ENCODE measurements at regions not wholly inside any gene's neighbourhood (a gene's known extent, or its start where the extent isn't known, plus 50 kb on each side); places are given as distances from the start of the nearest gene placed in this dataset.

DNA sequence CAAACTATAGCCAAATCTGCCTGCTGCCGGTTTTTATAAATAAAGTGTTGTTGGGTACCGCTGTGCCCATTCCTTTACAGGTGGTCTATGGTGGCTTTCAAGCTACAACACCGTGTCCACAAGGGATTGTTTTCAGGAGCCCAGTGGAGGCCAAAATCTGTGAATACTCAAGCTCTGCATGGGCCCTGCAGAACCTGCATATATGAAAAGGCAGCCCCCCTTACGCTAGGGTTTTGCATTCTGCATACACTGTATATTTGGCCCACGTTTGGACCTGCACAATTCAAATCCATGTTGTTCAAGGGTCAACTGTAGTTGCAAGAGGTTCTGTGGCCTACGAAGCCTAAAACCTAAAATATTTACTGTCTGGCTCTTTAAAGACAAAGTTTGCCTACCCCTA is 122.2 kb upstream of the TLE3 start:
- Histone ChIP-seq H2AK5ac (ENCODE audit: low read depth, low read length) (no peak overlapping the region), H3K18ac (ENCODE audit: low read depth, low read length) (no peak overlapping the region), H2AK9ac (replicated peaks; ENCODE audit: low read depth, low read length, poor library complexity) (no peak overlapping the region), H3K4me1 (ENCODE audit: control insufficient read depth, insufficient read depth, low read length) (no peaks in the 10 kb centered on the region), H2BK5ac (ENCODE audit: low read depth, low read length, poor library complexity, severe bottlenecking) (no peak overlapping the region), H3K9ac (ENCODE audit: low read depth, low read length) (no peak overlapping the region), H2BK120ac (ENCODE audit: low read depth, low read length) (no peak overlapping the region), H3K4me2 (ENCODE audit: low read depth, low read length) (no peak overlapping the region), H4K8ac (ENCODE audit: low read depth in 2 of 2, low read length in 2 of 2) (no peak overlapping the region), H3K27me3 (ENCODE audit: control insufficient read depth, insufficient read depth, low read length) (peaks cover 56% of the 10 kb centered on the region), H2BK20ac (ENCODE audit: low read depth, low read length) (no peak overlapping the region), H4K91ac (ENCODE audit: insufficient read depth, low read depth, low read length) (no peak overlapping the region), H3K14ac (replicated peaks; ENCODE audit: low read depth, low read length) (no peak overlapping the region), H2AFZ (replicated peaks; ENCODE audit: low read length, poor library complexity) (no peak overlapping the region), H2BK15ac (ENCODE audit: low read depth, low read length) (no peak overlapping the region), H3K23ac (ENCODE audit: low read depth, low read length) (no peak overlapping the region), H3K27ac (ENCODE audit: insufficient read depth, low read length) (no peak overlapping the region), H4K20me1 (ENCODE audit: insufficient read depth, low read length) (no peaks in the 10 kb centered on the region), H3K79me1 (ENCODE audit: low read depth in 1 of 2, low read length in 2 of 2) (no peaks in the 10 kb centered on the region), H3K9me3 (ENCODE audit: control insufficient read depth, insufficient read depth, low read length) (no peaks in the 10 kb centered on the region), H3K4ac (ENCODE audit: low read depth, low read length) (no peak overlapping the region), H3K9me1 (ENCODE audit: insufficient read depth, low read length) (no peaks in the 10 kb centered on the region), H3K4me3 (ENCODE audit: insufficient read depth, low read depth, low read length) (no peak overlapping the region), H3K36me3 (ENCODE audit: control insufficient read depth, insufficient read depth, low read length) (no peaks in the 10 kb centered on the region), H4K5ac (ENCODE audit: low read depth, low read length) (no peak overlapping the region), H3K56ac (ENCODE audit: extremely low read depth, insufficient read depth, low read length) (no peak overlapping the region)
- intact Hi-C loops (cut with micrococcal nuclease): no loop called here
- ChIA-PET POLR2A (ENCODE audit: unreplicated experiment) (no interaction called here), CTCF (no interaction called here)
- in situ Hi-C loops (cut with MboI; ENCODE audit: low sequenced_read_pairs): no loop called here
- dilution Hi-C loops (cut with HindIII; ENCODE audit: low sequenced_read_pairs, unreplicated experiment): no loop called here
- TF ChIP-seq CHD1 (IDR thresholded peaks at IDR 0.05; ENCODE audit: low read depth, low read length): no peak
- TF ChIP-seq MAFK (IDR thresholded peaks at IDR 0.05; ENCODE audit: low read depth, low read length): no peak
- no peak for TF ChIP-seq MXI1 (IDR thresholded peaks at IDR 0.05; ENCODE audit: borderline replicate concordance, low read depth, low read length)
- no peak for TF ChIP-seq POLR2A (IDR thresholded peaks at IDR 0.05; ENCODE audit: low read depth, low read length)
- no peak for TF ChIP-seq RAD21 (IDR thresholded peaks at IDR 0.05; ENCODE audit: low read length)
- TF ChIP-seq, protein P1, sequence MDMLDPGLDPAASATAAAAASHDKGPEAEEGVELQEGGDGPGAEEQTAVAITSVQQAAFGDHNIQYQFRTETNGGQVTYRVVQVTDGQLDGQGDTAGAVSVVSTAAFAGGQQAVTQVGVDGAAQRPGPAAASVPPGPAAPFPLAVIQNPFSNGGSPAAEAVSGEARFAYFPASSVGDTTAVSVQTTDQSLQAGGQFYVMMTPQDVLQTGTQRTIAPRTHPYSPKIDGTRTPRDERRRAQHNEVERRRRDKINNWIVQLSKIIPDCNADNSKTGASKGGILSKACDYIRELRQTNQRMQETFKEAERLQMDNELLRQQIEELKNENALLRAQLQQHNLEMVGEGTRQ (IDR thresholded peaks at IDR 0.05; ENCODE audit: low read depth, low read length): no peak
- no peak for TF ChIP-seq BHLHE40 (IDR thresholded peaks at IDR 0.05; ENCODE audit: low read depth, low read length)
- TF ChIP-seq, protein P2, sequence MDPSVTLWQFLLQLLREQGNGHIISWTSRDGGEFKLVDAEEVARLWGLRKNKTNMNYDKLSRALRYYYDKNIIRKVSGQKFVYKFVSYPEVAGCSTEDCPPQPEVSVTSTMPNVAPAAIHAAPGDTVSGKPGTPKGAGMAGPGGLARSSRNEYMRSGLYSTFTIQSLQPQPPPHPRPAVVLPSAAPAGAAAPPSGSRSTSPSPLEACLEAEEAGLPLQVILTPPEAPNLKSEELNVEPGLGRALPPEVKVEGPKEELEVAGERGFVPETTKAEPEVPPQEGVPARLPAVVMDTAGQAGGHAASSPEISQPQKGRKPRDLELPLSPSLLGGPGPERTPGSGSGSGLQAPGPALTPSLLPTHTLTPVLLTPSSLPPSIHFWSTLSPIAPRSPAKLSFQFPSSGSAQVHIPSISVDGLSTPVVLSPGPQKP (IDR thresholded peaks at IDR 0.05; ENCODE audit: borderline replicate concordance, low read depth, low read length): no peak
- no peak for TF ChIP-seq RCOR1 (IDR thresholded peaks at IDR 0.05; ENCODE audit: insufficient replicate concordance, low read length)
- TF ChIP-seq SMC3 (IDR thresholded peaks at IDR 0.05; ENCODE audit: low read depth, low read length): no peak
- no peak for TF ChIP-seq MAZ (IDR thresholded peaks at IDR 0.05; ENCODE audit: borderline replicate concordance, low read depth, low read length)
- ATAC-seq (ENCODE audit: low read depth) (no peak), DNase-seq (no peak)
- 85% methylated on average over 4 of the region's 6 CpGs; no CpG with 5 or more reads in 1 of the 2 experiments for WGBS, 2 experiments (ENCODE audit: extremely low coverage in 2 of 2, insufficient read length in 1 of 2)
- no TSS peak for BruUV-seq (replicated peaks)
